A549 (cell line): ENCODE measurements at regions not wholly inside any gene's neighbourhood (a gene's known extent, or its start where the extent isn't known, plus 50 kb on each side); places are given as distances from the start of the nearest gene placed in this dataset.

Experiments
- ATAC-seq, 2 experiments: fragments of 200-7000 bp in 1 of 2; fragments of >200 bp in 1 of 2; cut with Nextera tagmentation in 1 of 2; cut with Tn5 transposase in 1 of 2; 3 replicates each; pipeline versions ENCODE4 v1.8.0 to v1.9.1; 2018 to 2020; ENCODE audit warnings: mild to moderate bottlenecking in 1 of 2, moderate library complexity in 1 of 2
- CTCF ChIA-PET: fragments of 300-600 bp; sonication (Branson Sonifier 250); formaldehyde crosslinking; extraction: SDS; loops from one replicate; lab custom pipeline; 2021; ENCODE audit warnings: antibody characterized with exemption, inconsistent platforms; lab: Yijun Ruan, JAX
- POLR2A ChIA-PET: fragments of 350-600 bp; formaldehyde crosslinking; extraction: SDS; loops from one replicate; lab custom pipeline; 2021; ENCODE audit warnings: antibody characterized with exemption, inconsistent platforms; lab: Yijun Ruan, JAX
- DNase-seq, 2 experiments: peaks; one replicate each; pipeline versions ENCODE4 v3.0.0 to v3.0.0-alpha.2; 2011 to 2016; ENCODE audit warnings: low read depth in 1 of 2, low spot score in 1 of 2
- FAIRE-seq: peaks from 2 replicates; lab custom pipeline; 2011; peaks lifted over from hg19 to GRCh38; lab: Jason Lieb, UNC
- H3K27ac ChIP-seq, 2 experiments: fragments of >200 bp; sonication (Bioruptor Twin); formaldehyde crosslinking; 3 replicates each; pipeline ENCODE4 v1.5.1; 2016 to 2017
- H3K4me1 ChIP-seq: fragments of >200 bp; sonication (Bioruptor Twin); formaldehyde crosslinking; 3 replicates; pipeline ENCODE4 v1.6.1; 2016
- H3K4me2 ChIP-seq: fragments of >200 bp; sonication (Bioruptor Twin); formaldehyde crosslinking; 3 replicates; pipeline ENCODE4 v1.6.1; 2016
- H3K4me3 ChIP-seq: fragments of >200 bp; sonication (Bioruptor Twin); formaldehyde crosslinking; 3 replicates; pipeline ENCODE4 v1.5.1; 2016
- H3K9me3 ChIP-seq: fragments of >200 bp; sonication (Bioruptor Twin); formaldehyde crosslinking; 3 replicates; pipeline ENCODE4 v1.6.1; 2016
- CTCF ChIP-seq: fragments of >200 bp; sonication (Bioruptor Twin); formaldehyde crosslinking; IDR thresholded peaks from 3 replicates; pipeline ENCODE4 v1.5.1; 2016
- ELK1 ChIP-seq: fragments of 150-350 bp; IDR thresholded peaks from 2 replicates; pipeline ENCODE4 v1.6.1; 2014; ENCODE audit warnings: low read depth, mild to moderate bottlenecking, low read length
- EP300 ChIP-seq, 2 experiments: fragments of >200 bp; sonication (Bioruptor Twin); formaldehyde crosslinking; IDR thresholded peaks; 2 replicates in 1 of 2; 3 replicates in 1 of 2; pipeline ENCODE4 v1.6.1; 2016 to 2017
- FOSB ChIP-seq: fragments of 250-450 bp; sonication (Bioruptor Pico); IDR thresholded peaks from 2 replicates; pipeline ENCODE4 v1.5.0; 2020; ENCODE audit warnings: mild to moderate bottlenecking, moderate library complexity
- FOSL2 ChIP-seq, 2 experiments: fragments of 450-650 bp in 1 of 2; fragments of >200 bp in 1 of 2; sonication (Bioruptor Twin) in 1 of 2; formaldehyde crosslinking; IDR thresholded peaks; 2 replicates each; pipeline versions ENCODE4 v1.5.0 to v1.6.1; 2016 to 2020; ENCODE audit warnings: mild to moderate bottlenecking in 1 of 2, moderate library complexity in 1 of 2
- GATA3 ChIP-seq: IDR thresholded peaks from 2 replicates; pipeline ENCODE4 v1.6.1; 2012; ENCODE audit warnings: borderline replicate concordance
- HMGXB4 ChIP-seq: fragments of 250-450 bp; sonication (Bioruptor Pico); IDR thresholded peaks from 2 replicates; pipeline ENCODE4 v1.5.0; 2021; ENCODE audit warnings: mild to moderate bottlenecking, moderate library complexity, borderline replicate concordance
- HOXB13 ChIP-seq: fragments of 250-450 bp; sonication (Bioruptor Pico); IDR thresholded peaks from 2 replicates; pipeline ENCODE4 v1.5.0; 2020; ENCODE audit warnings: low read depth, mild to moderate bottlenecking, moderate library complexity
- JUN ChIP-seq, 2 experiments: fragments of >200 bp; sonication (Bioruptor Twin); formaldehyde crosslinking; IDR thresholded peaks; 2 replicates in 1 of 2; 3 replicates in 1 of 2; pipeline ENCODE4 v1.6.1; 2016 to 2017
- KDM5A ChIP-seq: fragments of 200-600 bp; sonication (generic); IDR thresholded peaks from 2 replicates; pipeline ENCODE4 v1.6.1; 2016; ENCODE audit warnings: antibody characterized with exemption, mild to moderate bottlenecking
- MAFK ChIP-seq: fragments of 450-650 bp; IDR thresholded peaks from 2 replicates; pipeline ENCODE4 v1.6.1; 2014; ENCODE audit not compliant: partially characterized antibody
- NR3C1 ChIP-seq: fragments of >200 bp; sonication (Bioruptor Twin); formaldehyde crosslinking; IDR thresholded peaks from 3 replicates; pipeline ENCODE4 v1.6.1; 2017
- PHF8 ChIP-seq: fragments of 200-600 bp; sonication (generic); IDR thresholded peaks from 2 replicates; pipeline ENCODE4 v1.6.1; 2016; ENCODE audit warnings: low read depth, mild to moderate bottlenecking, antibody characterized with exemption, moderate library complexity, borderline replicate concordance
- POLR2A ChIP-seq: IDR thresholded peaks from 2 replicates; pipeline ENCODE4 v1.6.1; 2012; ENCODE audit warnings: mild to moderate bottlenecking, low read length
- REST ChIP-seq: fragments of 200-600 bp; sonication (generic); IDR thresholded peaks from 2 replicates; pipeline ENCODE4 v1.6.1; 2016; ENCODE audit warnings: antibody characterized with exemption, mild to moderate bottlenecking, moderate library complexity
- SREBF2 ChIP-seq: fragments of 450-650 bp; IDR thresholded peaks from 2 replicates; pipeline ENCODE4 v1.6.1; 2014; ENCODE audit warnings: mild to moderate bottlenecking, moderate library complexity
- TFCP2L1 ChIP-seq: fragments of 250-450 bp; sonication (Bioruptor Pico); IDR thresholded peaks from 2 replicates; pipeline ENCODE4 v1.5.0; 2021; ENCODE audit warnings: mild to moderate bottlenecking
- TP53 ChIP-seq: fragments of 250-450 bp; sonication (Bioruptor Pico); IDR thresholded peaks from 2 replicates; pipeline ENCODE4 v1.5.0; 2021; ENCODE audit warnings: mild to moderate bottlenecking, moderate library complexity
- ZFP36 ChIP-seq: fragments of 450-650 bp; IDR thresholded peaks from 2 replicates; pipeline ENCODE4 v1.6.1; 2014; ENCODE audit warnings: borderline replicate concordance; ENCODE audit not compliant: partially characterized antibody
- WGBS: methylation state at CpG from one replicate; pipeline ENCODE4 v1.1.6; 2017; ENCODE audit errors: missing lambda C conversion rate; 5-methylcytosine and 5-hydroxymethylcytosine counted together

- Histone ChIP-seq H3K4me3 (no peak overlapping the region), H3K4me1 (no peaks in the 10 kb centered on the region), H3K9me3 (no peaks in the 10 kb centered on the region), H3K4me2 (no peak overlapping the region), H3K27ac (no peak overlapping the region)
- ChIA-PET CTCF (no interaction called here), POLR2A (no interaction called here)
- no peak for ATAC-seq
- WGBS, result 15% methylated on average over 2 of the region's 2 CpGs
- no peak for DNase-seq
- TF ChIP-seq TP53 (CRISPR knock-in tag), result no peak
- TF ChIP-seq REST, result no peak
- TF ChIP-seq MAFK, result no peak
- TF ChIP-seq PHF8, result no peak
- FAIRE-seq, result no peak
Measured at GRCh38 chr4:116516711-116517110, 568.7 kb downstream of the TRAM1L1 start.

- Histone ChIP-seq H3K4me1 (no peaks in the 10 kb centered on the region), H3K9me3 (no peaks in the 10 kb centered on the region), H3K4me2 (no peak overlapping the region), H3K27ac (no peak overlapping the region)
- WGBS, result 0% methylated on average over 1 of the region's 1 CpG
- FAIRE-seq, result no peak
- ChIA-PET CTCF (no interaction called here), POLR2A (no interaction called here)
- DNase-seq, result no peak
- no peak for TF ChIP-seq GATA3
- no peak for TF ChIP-seq ZFP36
- TF ChIP-seq CTCF, result no peak
- TF ChIP-seq FOSL2 (IDR thresholded peaks at IDR 0.05), result no peak
- TF ChIP-seq FOSL2 (CRISPR knock-in tag; IDR thresholded peaks at IDR 0.05), result no peak
- no peak for TF ChIP-seq JUN (IDR thresholded peaks at IDR 0.05)
- TF ChIP-seq SREBF2, result no peak
- no peak for TF ChIP-seq HOXB13 (CRISPR knock-in tag)
- no peak for TF ChIP-seq KDM5A
- no peak for TF ChIP-seq HMGXB4 (CRISPR knock-in tag)
- no peak for TF ChIP-seq ELK1
- TF ChIP-seq NR3C1, result no peak
- no peak for TF ChIP-seq TFCP2L1 (CRISPR knock-in tag)
- no peak for TF ChIP-seq FOSB (CRISPR knock-in tag)
- TF ChIP-seq POLR2A, result no peak
- TF ChIP-seq EP300 (IDR thresholded peaks at IDR 0.05), result no peak
- no peak for TF ChIP-seq MAFK
- TF ChIP-seq, all 56 proteins: peak for 0
- ATAC-seq, result no peak
- no peak overlapping the region for H3K4me3 ChIP-seq
Measured at GRCh38 chr4:116515959-116516358, 569.4 kb downstream of the TRAM1L1 start.
